Sigmoid colon (tissue), 6 donors: ENCODE measurements at regions not wholly inside any gene's neighbourhood (a gene's known extent, or its start where the extent isn't known, plus 50 kb on each side); places are given as distances from the start of the nearest gene placed in this dataset.

Experiments
- DNase-seq: peaks from one replicate; pipeline ENCODE4 v3.0.0-alpha.2; 2019
- H3K27ac ChIP-seq, 4 donors: fragments of 200-600 bp; sonication (generic); one replicate each; pipeline ENCODE4 v1.5.1; 2016 to 2019; ENCODE audit warnings: mild to moderate bottlenecking in 1 of 4
- H3K27me3 ChIP-seq, 3 donors: fragments of 200-600 bp; sonication (generic); one replicate each; pipeline ENCODE4 v1.5.1; 2019; ENCODE audit warnings: mild to moderate bottlenecking in 1 of 3
- H3K36me3 ChIP-seq, 4 donors: fragments of 200-600 bp; sonication (generic); one replicate each; pipeline ENCODE4 v1.5.1; 2016 to 2019
- H3K4me1 ChIP-seq, 4 donors: fragments of 200-600 bp; sonication (generic); one replicate each; pipeline ENCODE4 v1.5.1; 2017 to 2019
- H3K4me3 ChIP-seq, 4 donors: fragments of 200-600 bp; sonication (generic); one replicate each; pipeline ENCODE4 v1.5.1; 2017 to 2019; ENCODE audit warnings: mild to moderate bottlenecking in 2 of 4, moderate library complexity in 1 of 4
- H3K9me3 ChIP-seq, 4 donors: fragments of 200-600 bp in 3 of 4; sonication (generic) in 3 of 4; one replicate each; pipeline versions ENCODE4 v1.5.1 to v1.6.1; 2013 to 2019
- EP300 ChIP-seq, 4 donors: sonication (generic); formaldehyde crosslinking; IDR thresholded peaks; one replicate each; pipeline ENCODE4 v1.6.1; 2017; ENCODE audit warnings: antibody characterized with exemption in 4 of 4
- POLR2A ChIP-seq, 2 donors: fragments of 450-650 bp; IDR thresholded peaks; one replicate each; pipeline ENCODE4 v1.6.1; 2016; ENCODE audit warnings: antibody characterized with exemption in 2 of 2, mild to moderate bottlenecking in 2 of 2, moderate library complexity in 2 of 2
- POLR2AphosphoS5 ChIP-seq, 4 donors: sonication (generic); formaldehyde crosslinking; IDR thresholded peaks; one replicate each; pipeline ENCODE4 v1.6.1; 2017; ENCODE audit warnings: antibody characterized with exemption in 4 of 4
- WGBS, 2 donors: extraction: QIAGEN DNeasy Blood & Tissue Kit; methylation state at CpG; one replicate each; pipeline ENCODE4 v1.1.7; 2013; 5-methylcytosine and 5-hydroxymethylcytosine counted together
- intact Hi-C: fragments of 100-400 bp; cut with DNase I; formaldehyde crosslinking; loops from one replicate; pipeline ENCODE4 v1.15.1; 2023
- TF ChIP-seq, protein P1 (sequence below), 4 experiments: fragments of 450-650 bp in 3 of 4; fragments of 200-600 bp in 1 of 4; IDR thresholded peaks; one replicate each; pipeline ENCODE4 v1.5.1; 2016 to 2019; ENCODE audit warnings: antibody characterized with exemption in 4 of 4, mild to moderate bottlenecking in 3 of 4, moderate library complexity in 2 of 4
- donor health status: healthy with polysubstance abuse.
- donor health status: healthy.

DNA sequence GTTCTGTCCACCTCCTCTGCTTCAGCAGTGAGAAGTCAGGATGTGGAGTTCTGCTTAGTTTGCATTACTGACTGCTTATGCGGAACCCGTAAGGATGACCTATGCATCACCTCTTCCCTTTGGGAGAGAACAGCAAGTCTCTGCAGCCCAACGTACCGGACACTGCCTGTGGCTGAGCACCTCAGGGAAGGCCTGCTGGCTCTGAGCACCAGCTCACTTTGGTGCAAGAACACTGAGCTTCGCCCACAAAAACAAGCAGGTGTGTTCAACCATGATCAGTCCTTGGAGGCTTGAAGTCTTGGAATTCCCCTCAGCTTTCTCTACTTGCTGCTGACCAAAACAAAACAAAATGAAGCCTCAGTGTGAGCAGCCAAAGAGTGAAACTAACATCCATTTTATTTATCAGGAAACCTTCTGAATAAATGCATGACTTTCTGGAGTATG lies 52.7 kb upstream of the NCK2 start:
- H3K4me1 ChIP-seq: no peaks in the 10 kb centered on the region
- intact Hi-C loops: no loop called here
- H3K27ac ChIP-seq: no peak overlapping the region
- TF ChIP-seq, protein P1, sequence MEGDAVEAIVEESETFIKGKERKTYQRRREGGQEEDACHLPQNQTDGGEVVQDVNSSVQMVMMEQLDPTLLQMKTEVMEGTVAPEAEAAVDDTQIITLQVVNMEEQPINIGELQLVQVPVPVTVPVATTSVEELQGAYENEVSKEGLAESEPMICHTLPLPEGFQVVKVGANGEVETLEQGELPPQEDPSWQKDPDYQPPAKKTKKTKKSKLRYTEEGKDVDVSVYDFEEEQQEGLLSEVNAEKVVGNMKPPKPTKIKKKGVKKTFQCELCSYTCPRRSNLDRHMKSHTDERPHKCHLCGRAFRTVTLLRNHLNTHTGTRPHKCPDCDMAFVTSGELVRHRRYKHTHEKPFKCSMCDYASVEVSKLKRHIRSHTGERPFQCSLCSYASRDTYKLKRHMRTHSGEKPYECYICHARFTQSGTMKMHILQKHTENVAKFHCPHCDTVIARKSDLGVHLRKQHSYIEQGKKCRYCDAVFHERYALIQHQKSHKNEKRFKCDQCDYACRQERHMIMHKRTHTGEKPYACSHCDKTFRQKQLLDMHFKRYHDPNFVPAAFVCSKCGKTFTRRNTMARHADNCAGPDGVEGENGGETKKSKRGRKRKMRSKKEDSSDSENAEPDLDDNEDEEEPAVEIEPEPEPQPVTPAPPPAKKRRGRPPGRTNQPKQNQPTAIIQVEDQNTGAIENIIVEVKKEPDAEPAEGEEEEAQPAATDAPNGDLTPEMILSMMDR (IDR thresholded peaks at IDR 0.05): no peak
- no peak for DNase-seq
- no peak overlapping the region for H3K4me3 ChIP-seq
- 83 to 85% methylated on average over 5 of the region's 5 CpGs for WGBS, 2 donors
- no peaks in the 10 kb centered on the region for H3K36me3 ChIP-seq
- no peaks in the 10 kb centered on the region for H3K27me3 ChIP-seq
- no peaks in the 10 kb centered on the region for H3K9me3 ChIP-seq

DNA sequence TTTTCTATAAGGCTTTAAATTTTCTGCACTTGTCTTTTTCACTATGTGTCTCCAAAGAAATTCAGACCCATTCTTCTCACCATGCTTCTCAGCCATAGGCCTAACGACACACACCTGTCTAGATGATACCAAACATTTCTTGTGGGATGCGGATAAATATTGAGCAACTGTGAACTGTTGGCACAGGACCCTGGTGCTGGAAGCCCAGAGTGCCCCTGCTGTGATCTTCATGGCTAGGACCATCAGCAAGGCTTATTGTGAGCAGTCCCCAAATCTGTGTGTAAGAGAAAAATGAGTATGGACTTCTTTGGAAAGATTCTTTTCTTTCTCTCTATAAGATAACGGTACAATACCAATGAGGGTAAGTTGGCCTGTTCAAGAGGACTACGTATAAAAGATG lies 54.1 kb upstream of the NCK2 start:
- WGBS, 2 donors: 96% methylated on average over 4 of the region's 4 CpGs
- no peak for DNase-seq
- Histone ChIP-seq H3K4me1 (no peaks in the 10 kb centered on the region), H3K27ac (no peak overlapping the region), H3K4me3 (no peak overlapping the region), H3K36me3 (no peaks in the 10 kb centered on the region), H3K27me3 (no peaks in the 10 kb centered on the region), H3K9me3 (no peaks in the 10 kb centered on the region)
- intact Hi-C loops: no loop called here
- TF ChIP-seq EP300 (IDR thresholded peaks at IDR 0.05) (no peak), POLR2A (IDR thresholded peaks at IDR 0.05) (no peak), POLR2AphosphoS5 (IDR thresholded peaks at IDR 0.05) (no peak)
- TF ChIP-seq, protein P1 (IDR thresholded peaks at IDR 0.05): no peak

DNA sequence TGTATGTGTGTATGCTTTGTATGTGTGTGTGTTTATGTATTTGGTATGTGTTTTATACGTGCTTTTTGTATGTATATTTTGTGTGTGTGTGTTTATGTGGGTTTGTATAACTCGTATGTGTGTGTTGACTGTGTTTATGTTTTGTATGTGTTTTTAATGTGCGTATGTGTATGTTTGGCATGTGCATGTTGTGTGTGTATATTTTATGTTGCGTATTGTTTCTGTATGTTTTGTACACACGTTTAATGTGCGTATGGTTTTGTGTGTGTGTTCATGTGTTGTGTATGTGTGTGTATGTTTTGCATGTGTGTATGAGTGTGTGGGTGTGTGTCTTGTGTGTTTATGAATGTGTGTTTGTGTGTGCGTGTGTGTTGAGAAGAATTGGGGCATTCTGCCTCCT lies 55.2 kb upstream of the NCK2 start:
- intact Hi-C loops: no loop called here
- WGBS, 2 donors: 87 to 94% methylated on average over 7 of the region's 7 CpGs
- no peaks in the 10 kb centered on the region for H3K4me1 ChIP-seq
- no peaks in the 10 kb centered on the region for H3K27me3 ChIP-seq
- no peak for DNase-seq
- TF ChIP-seq EP300 (IDR thresholded peaks at IDR 0.05) (no peak), POLR2AphosphoS5 (IDR thresholded peaks at IDR 0.05) (no peak), POLR2A (IDR thresholded peaks at IDR 0.05) (no peak)
- TF ChIP-seq, protein P1 (IDR thresholded peaks at IDR 0.05): no peak
- no peak overlapping the region for H3K4me3 ChIP-seq
- no peak overlapping the region for H3K27ac ChIP-seq
- no peaks in the 10 kb centered on the region for H3K36me3 ChIP-seq
- H3K9me3 ChIP-seq: no peaks in the 10 kb centered on the region

DNA sequence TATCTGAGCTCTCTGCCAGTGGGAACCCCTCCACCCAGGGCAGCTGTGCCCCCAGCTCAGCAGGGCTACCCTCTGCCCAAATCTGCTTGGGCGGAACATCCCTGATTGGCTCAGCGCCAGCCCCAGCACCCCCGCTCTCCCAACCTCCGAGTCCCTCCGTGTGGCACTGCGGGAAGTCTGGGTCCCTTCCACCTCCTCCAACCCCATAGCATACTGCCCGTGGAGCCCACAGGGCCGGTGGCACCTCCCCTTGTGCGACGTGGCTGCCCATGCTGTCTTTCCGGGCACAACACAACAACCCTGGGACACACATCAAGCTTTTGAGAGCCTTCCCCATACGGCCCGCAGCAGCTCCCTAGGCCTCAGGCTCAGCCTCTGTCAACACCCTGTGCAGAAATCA lies 55.8 kb upstream of the NCK2 start:
- Histone ChIP-seq H3K36me3 (no peaks in the 10 kb centered on the region), H3K4me3 (no peak overlapping the region), H3K27ac (no peak overlapping the region), H3K27me3 (no peaks in the 10 kb centered on the region), H3K9me3 (no peaks in the 10 kb centered on the region), H3K4me1 (no peaks in the 10 kb centered on the region)
- intact Hi-C loops: no loop called here
- no peak for DNase-seq
- 93 to 95% methylated on average over 13 of the region's 13 CpGs for WGBS, 2 donors
- TF ChIP-seq, protein P1 (IDR thresholded peaks at IDR 0.05): no peak
- TF ChIP-seq EP300 (IDR thresholded peaks at IDR 0.05): no peak

DNA sequence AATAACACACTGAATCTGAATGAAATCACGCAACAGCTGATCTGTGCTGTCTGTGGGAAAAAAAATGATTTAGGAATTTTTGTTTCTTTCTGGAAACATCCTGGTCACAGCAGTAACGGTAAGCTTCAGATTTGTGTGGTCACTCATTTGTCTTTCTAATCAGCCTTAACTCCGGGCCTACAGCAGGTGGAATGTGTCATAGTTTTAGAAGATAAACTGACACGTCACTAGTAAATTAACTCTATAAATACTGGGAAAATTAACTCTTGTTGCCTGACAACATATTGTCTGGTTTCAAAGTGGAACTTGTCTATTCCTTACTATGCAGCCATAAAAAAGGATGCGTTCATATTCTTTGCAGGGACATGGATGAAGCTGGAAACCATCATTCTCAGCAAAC lies 58.1 kb upstream of the NCK2 start:
- no peak for DNase-seq
- WGBS, 2 donors: 70 to 79% methylated on average over 5 of the region's 5 CpGs
- Histone ChIP-seq H3K36me3 (no peaks in the 10 kb centered on the region), H3K27me3 (no peaks in the 10 kb centered on the region), H3K9me3 (no peaks in the 10 kb centered on the region), H3K4me3 (no peak overlapping the region), H3K4me1 (no peaks in the 10 kb centered on the region), H3K27ac (no peak overlapping the region)
- TF ChIP-seq POLR2AphosphoS5 (IDR thresholded peaks at IDR 0.05): no peak
- no peak for TF ChIP-seq EP300 (IDR thresholded peaks at IDR 0.05)
- TF ChIP-seq POLR2A (IDR thresholded peaks at IDR 0.05): no peak
- TF ChIP-seq, protein P1 (IDR thresholded peaks at IDR 0.05): no peak
- intact Hi-C loops: no loop called here
